ENCODE measurements at regions not wholly inside any gene's neighbourhood (a gene's known extent, or its start where the extent isn't known, plus 50 kb on each side); places are given as distances from the start of the nearest gene placed in this dataset.
"Not testable (repeated sequence)": the region's sequence is repeated elsewhere in the genome, so short reads cannot be mapped to it uniquely, and the experiment has no call there.

GRCh38 chr13:88257706-88258105 lies 586.5 kb downstream of the SLITRK5 start:
- FAIRE-seq: no peak
- DNase-seq (ENCODE audit: insufficient read length): no peak
- no peak for TF ChIP-seq POLR2AphosphoS5 (IDR thresholded peaks at IDR 0.05; ENCODE audit: low read depth, low read length)
- TF ChIP-seq TAF1 (IDR thresholded peaks at IDR 0.05; ENCODE audit: borderline replicate concordance, low read depth, low read length): no peak
- TF ChIP-seq POLR2A (IDR thresholded peaks at IDR 0.05; ENCODE audit: low read depth, low read length): no peak

- no peak for DNase-seq (ENCODE audit: insufficient read length)
- TF ChIP-seq TAF1 (IDR thresholded peaks at IDR 0.05; ENCODE audit: borderline replicate concordance, low read depth, low read length) (no peak), POLR2A (IDR thresholded peaks at IDR 0.05; ENCODE audit: low read depth, low read length) (no peak), POLR2AphosphoS5 (IDR thresholded peaks at IDR 0.05; ENCODE audit: low read depth, low read length) (no peak)
- FAIRE-seq: no peak
These were observed 592.6 kb downstream of the SLITRK5 start for GRCh38 chr13:88263808-88264207.

- no peak for FAIRE-seq
- no peak for DNase-seq (ENCODE audit: insufficient read length)
- TF ChIP-seq POLR2AphosphoS5 (IDR thresholded peaks at IDR 0.05; ENCODE audit: low read depth, low read length) (no peak), POLR2A (IDR thresholded peaks at IDR 0.05; ENCODE audit: low read depth, low read length) (no peak), TAF1 (IDR thresholded peaks at IDR 0.05; ENCODE audit: borderline replicate concordance, low read depth, low read length) (no peak)
These were observed 610.7 kb downstream of the SLITRK5 start for GRCh38 chr13:88281841-88282240.

GRCh38 chr13:88285329-88285728 lies 614.2 kb downstream of the SLITRK5 start:
- DNase-seq (ENCODE audit: insufficient read length) (no peak), FAIRE-seq (no peak)
- no peak for TF ChIP-seq POLR2A (IDR thresholded peaks at IDR 0.05; ENCODE audit: low read depth, low read length)
- TF ChIP-seq TAF1 (IDR thresholded peaks at IDR 0.05; ENCODE audit: borderline replicate concordance, low read depth, low read length): no peak
- no peak for TF ChIP-seq POLR2AphosphoS5 (IDR thresholded peaks at IDR 0.05; ENCODE audit: low read depth, low read length)

- DNase-seq (ENCODE audit: insufficient read length) (no peak), FAIRE-seq (no peak)
- no peak for TF ChIP-seq TAF1 (IDR thresholded peaks at IDR 0.05; ENCODE audit: borderline replicate concordance, low read depth, low read length)
These were observed 617.2 kb downstream of the SLITRK5 start for GRCh38 chr13:88288326-88288725.

GRCh38 chr13:88291731-88292130 lies 620.6 kb downstream of the SLITRK5 start:
- FAIRE-seq; DNase-seq (ENCODE audit: insufficient read length): not testable (repeated sequence)

GRCh38 chr13:88294368-88294767 lies 623.2 kb downstream of the SLITRK5 start:
- FAIRE-seq: no peak
- TF ChIP-seq POLR2AphosphoS5 (IDR thresholded peaks at IDR 0.05; ENCODE audit: low read depth, low read length) (no peak), POLR2A (IDR thresholded peaks at IDR 0.05; ENCODE audit: low read depth, low read length) (no peak)
- DNase-seq (ENCODE audit: insufficient read length): no peak

GRCh38 chr13:88303157-88303556 lies 632.0 kb downstream of the SLITRK5 start:
- TF ChIP-seq POLR2AphosphoS5 (IDR thresholded peaks at IDR 0.05; ENCODE audit: low read depth, low read length) (no peak), POLR2A (IDR thresholded peaks at IDR 0.05; ENCODE audit: low read depth, low read length) (no peak), TAF1 (IDR thresholded peaks at IDR 0.05; ENCODE audit: borderline replicate concordance, low read depth, low read length) (no peak)
- no peak for FAIRE-seq
- no peak for DNase-seq (ENCODE audit: insufficient read length)

- no peak for FAIRE-seq
- no peak for DNase-seq (ENCODE audit: insufficient read length)
- TF ChIP-seq POLR2A (IDR thresholded peaks at IDR 0.05; ENCODE audit: low read depth, low read length) (no peak), TAF1 (IDR thresholded peaks at IDR 0.05; ENCODE audit: borderline replicate concordance, low read depth, low read length) (no peak), POLR2AphosphoS5 (IDR thresholded peaks at IDR 0.05; ENCODE audit: low read depth, low read length) (no peak)
These were observed 632.4 kb downstream of the SLITRK5 start for GRCh38 chr13:88303605-88304004.

- no peak for DNase-seq (ENCODE audit: insufficient read length)
- no peak for TF ChIP-seq TAF1 (IDR thresholded peaks at IDR 0.05; ENCODE audit: borderline replicate concordance, low read depth, low read length)
- no peak for TF ChIP-seq POLR2A (IDR thresholded peaks at IDR 0.05; ENCODE audit: low read depth, low read length)
- TF ChIP-seq POLR2AphosphoS5 (IDR thresholded peaks at IDR 0.05; ENCODE audit: low read depth, low read length): no peak
- FAIRE-seq: no peak
These were observed 643.3 kb downstream of the SLITRK5 start for GRCh38 chr13:88314496-88314895.

- no peak for FAIRE-seq
- DNase-seq (ENCODE audit: insufficient read length): no peak
- TF ChIP-seq TAF1 (IDR thresholded peaks at IDR 0.05; ENCODE audit: borderline replicate concordance, low read depth, low read length) (no peak), POLR2A (IDR thresholded peaks at IDR 0.05; ENCODE audit: low read depth, low read length) (no peak), POLR2AphosphoS5 (IDR thresholded peaks at IDR 0.05; ENCODE audit: low read depth, low read length) (no peak)
These were observed 657.9 kb downstream of the SLITRK5 start for GRCh38 chr13:88329066-88329465.

- TF ChIP-seq POLR2A (IDR thresholded peaks at IDR 0.05; ENCODE audit: low read depth, low read length) (no peak), POLR2AphosphoS5 (IDR thresholded peaks at IDR 0.05; ENCODE audit: low read depth, low read length) (no peak), TAF1 (IDR thresholded peaks at IDR 0.05; ENCODE audit: borderline replicate concordance, low read depth, low read length) (no peak)
- no peak for DNase-seq (ENCODE audit: insufficient read length)
- no peak for FAIRE-seq
These were observed 668.1 kb downstream of the SLITRK5 start for GRCh38 chr13:88339271-88339741.

- no peak for TF ChIP-seq POLR2A (IDR thresholded peaks at IDR 0.05; ENCODE audit: low read depth, low read length)
- FAIRE-seq (no peak), DNase-seq (ENCODE audit: insufficient read length) (no peak)
These were observed 674.1 kb downstream of the SLITRK5 start for GRCh38 chr13:88345171-88345847.

Data from GM12892 (cell line).